ENCODE measurements at regions not wholly inside any gene's neighbourhood (a gene's known extent, or its start where the extent isn't known, plus 50 kb on each side); places are given as distances from the start of the nearest gene placed in this dataset.

- H3K4me1 ChIP-seq (ENCODE audit: insufficient read depth) = no peaks in the 10 kb centered on the region
- no peaks in the 10 kb centered on the region for H3K9me3 ChIP-seq (ENCODE audit: low read depth)
- 92% methylated on average over 4 of the region's 4 CpGs for WGBS (ENCODE audit: low lambda C conversion rate, missing lambda C conversion rate)
- no peak for TF ChIP-seq EZH2phosphoT487 (IDR thresholded peaks at IDR 0.05; ENCODE audit: low read depth, severe bottlenecking, unreplicated experiment)
- no peak overlapping the region for H2AFZ ChIP-seq
- H3K27me3 ChIP-seq = no peaks in the 10 kb centered on the region
- no peaks in the 10 kb centered on the region for H3K79me2 ChIP-seq
- no peak for DNase-seq (ENCODE audit: low spot score)
- no peak overlapping the region for H3K27ac ChIP-seq
- no peak overlapping the region for H3K4me3 ChIP-seq
- H3K4me2 ChIP-seq = no peak overlapping the region
- no peaks in the 10 kb centered on the region for H3K36me3 ChIP-seq (replicated peaks; ENCODE audit: insufficient read depth, low read depth)
- H4K20me1 ChIP-seq (ENCODE audit: insufficient read depth, poor library complexity, severe bottlenecking) = no peaks in the 10 kb centered on the region
- H3K9me2 ChIP-seq (replicated peaks; ENCODE audit: insufficient read depth) = no peaks in the 10 kb centered on the region
Observed at GRCh38 chr16:65272699-65273414, 151.0 kb upstream of the CDH11 start.

GRCh38 chr16:65271996-65272395 lies 150.1 kb upstream of the CDH11 start:
- DNase-seq (ENCODE audit: low spot score) = no peak
- Histone ChIP-seq H3K27ac (no peak overlapping the region), H3K27me3 (no peaks in the 10 kb centered on the region), H2AFZ (no peak overlapping the region), H3K4me2 (no peak overlapping the region), H3K9me2 (replicated peaks; ENCODE audit: insufficient read depth) (no peaks in the 10 kb centered on the region), H3K9me3 (ENCODE audit: low read depth) (no peaks in the 10 kb centered on the region), H3K36me3 (replicated peaks; ENCODE audit: insufficient read depth, low read depth) (no peaks in the 10 kb centered on the region), H4K20me1 (ENCODE audit: insufficient read depth, poor library complexity, severe bottlenecking) (no peaks in the 10 kb centered on the region), H3K4me3 (no peak overlapping the region), H3K79me2 (no peaks in the 10 kb centered on the region), H3K4me1 (ENCODE audit: insufficient read depth) (no peaks in the 10 kb centered on the region)
- TF ChIP-seq EZH2phosphoT487 (IDR thresholded peaks at IDR 0.05; ENCODE audit: low read depth, severe bottlenecking, unreplicated experiment) = no peak
- TF ChIP-seq EZH2 (IDR thresholded peaks at IDR 0.05; ENCODE audit: borderline replicate concordance) = no peak
- no peak for TF ChIP-seq CTCF (IDR thresholded peaks at IDR 0.05; ENCODE audit: poor library complexity)
- WGBS (ENCODE audit: low lambda C conversion rate, missing lambda C conversion rate) = 95% methylated on average over 1 of the region's 1 CpG

GRCh38 chr16:65268331-65268730 lies 146.5 kb upstream of the CDH11 start:
- H3K27me3 ChIP-seq = no peaks in the 10 kb centered on the region
- no peak overlapping the region for H3K27ac ChIP-seq
- H3K36me3 ChIP-seq (replicated peaks; ENCODE audit: insufficient read depth, low read depth) = no peaks in the 10 kb centered on the region
- H3K4me3 ChIP-seq = no peak overlapping the region
- H3K79me2 ChIP-seq = no peaks in the 10 kb centered on the region
- no peak overlapping the region for H3K4me2 ChIP-seq
- H3K9me3 ChIP-seq (ENCODE audit: low read depth) = no peaks in the 10 kb centered on the region
- H4K20me1 ChIP-seq (ENCODE audit: insufficient read depth, poor library complexity, severe bottlenecking) = no peaks in the 10 kb centered on the region
- no peaks in the 10 kb centered on the region for H3K9me2 ChIP-seq (replicated peaks; ENCODE audit: insufficient read depth)
- no peaks in the 10 kb centered on the region for H3K4me1 ChIP-seq (ENCODE audit: insufficient read depth)
- H2AFZ ChIP-seq = no peak overlapping the region
- TF ChIP-seq EZH2 (IDR thresholded peaks at IDR 0.05; ENCODE audit: borderline replicate concordance) (no peak), CTCF (IDR thresholded peaks at IDR 0.05; ENCODE audit: poor library complexity) (no peak), EZH2phosphoT487 (IDR thresholded peaks at IDR 0.05; ENCODE audit: low read depth, severe bottlenecking, unreplicated experiment) (no peak)
- WGBS (ENCODE audit: low lambda C conversion rate, missing lambda C conversion rate) = 50% methylated on average over 1 of the region's 1 CpG
- no peak for DNase-seq (ENCODE audit: low spot score)

- H3K4me1 ChIP-seq (ENCODE audit: insufficient read depth) = no peaks in the 10 kb centered on the region
- H3K79me2 ChIP-seq = no peaks in the 10 kb centered on the region
- no peaks in the 10 kb centered on the region for H4K20me1 ChIP-seq (ENCODE audit: insufficient read depth, poor library complexity, severe bottlenecking)
- no peak for DNase-seq (ENCODE audit: low spot score)
- no peak overlapping the region for H3K27ac ChIP-seq
- 100% methylated on average over 1 of the region's 1 CpG for WGBS (ENCODE audit: low lambda C conversion rate, missing lambda C conversion rate)
- no peaks in the 10 kb centered on the region for H3K36me3 ChIP-seq (replicated peaks; ENCODE audit: insufficient read depth, low read depth)
- no peaks in the 10 kb centered on the region for H3K27me3 ChIP-seq
- no peak overlapping the region for H3K4me3 ChIP-seq
- no peaks in the 10 kb centered on the region for H3K9me2 ChIP-seq (replicated peaks; ENCODE audit: insufficient read depth)
- H3K4me2 ChIP-seq = no peak overlapping the region
- H3K9me3 ChIP-seq (ENCODE audit: low read depth) = no peaks in the 10 kb centered on the region
- H2AFZ ChIP-seq = no peak overlapping the region
- no peak for TF ChIP-seq EZH2 (IDR thresholded peaks at IDR 0.05; ENCODE audit: borderline replicate concordance)
- TF ChIP-seq CTCF (IDR thresholded peaks at IDR 0.05; ENCODE audit: poor library complexity) = no peak
- TF ChIP-seq EZH2phosphoT487 (IDR thresholded peaks at IDR 0.05; ENCODE audit: low read depth, severe bottlenecking, unreplicated experiment) = no peak
Observed at GRCh38 chr16:65263896-65264295, 142.0 kb upstream of the CDH11 start.
